GM18873 (cell line): ENCODE measurements at regions not wholly inside any gene's neighbourhood (a gene's known extent, or its start where the extent isn't known, plus 50 kb on each side); places are given as distances from the start of the nearest gene placed in this dataset.
"Not testable (repeated sequence)": the region's sequence is repeated elsewhere in the genome, so short reads cannot be mapped to it uniquely, and the experiment has no call there.

ENCODE experiments used
- ATAC-seq: cut with Tn5 transposase; IDR thresholded peaks from one replicate; pipeline ENCODE4 v1.9.1; 2021; ENCODE audit warnings: mild to moderate bottlenecking, moderate library complexity, moderate number of reproducible peaks; ENCODE audit not compliant: unreplicated experiment, low FRiP score

GRCh38 chr7:115229401-115230105 is 307.7 kb downstream of the MDFIC start:
- ATAC-seq, result no peak

- no peak for ATAC-seq
Measured at GRCh38 chr7:115227473-115228235, 305.8 kb downstream of the MDFIC start.

- ATAC-seq, result no peak
Measured at GRCh38 chr7:115226410-115226809, 304.5 kb downstream of the MDFIC start.

- ATAC-seq, result no peak
Measured at GRCh38 chr7:115224922-115225321, 303.0 kb downstream of the MDFIC start.

- no peak for ATAC-seq
Measured at GRCh38 chr7:115223959-115224358, 302.1 kb downstream of the MDFIC start.

- no peak for ATAC-seq
Measured at GRCh38 chr7:115221456-115221855, 299.6 kb downstream of the MDFIC start.

GRCh38 chr7:115218076-115218475 is 296.2 kb downstream of the MDFIC start:
- no peak for ATAC-seq

- ATAC-seq, result no peak
Measured at GRCh38 chr7:115217373-115217772, 295.5 kb downstream of the MDFIC start.

GRCh38 chr7:115216652-115217051 is 294.8 kb downstream of the MDFIC start:
- ATAC-seq, result no peak

GRCh38 chr7:115211171-115211570 is 289.3 kb downstream of the MDFIC start:
- no peak for ATAC-seq

GRCh38 chr7:115210552-115210951 is 288.7 kb downstream of the MDFIC start:
- no peak for ATAC-seq

GRCh38 chr7:115208710-115209560 is 287.0 kb downstream of the MDFIC start:
- no peak for ATAC-seq

- ATAC-seq, result not testable (repeated sequence)
Measured at GRCh38 chr7:115206374-115206773, 284.5 kb downstream of the MDFIC start.

- ATAC-seq, result no peak
Measured at GRCh38 chr7:115198143-115198542, 276.2 kb downstream of the MDFIC start.

GRCh38 chr7:115195208-115195607 is 273.3 kb downstream of the MDFIC start:
- ATAC-seq, result no peak

GRCh38 chr7:115191526-115191925 is 269.6 kb downstream of the MDFIC start:
- no peak for ATAC-seq

GRCh38 chr7:115183431-115184057 is 261.6 kb downstream of the MDFIC start:
- ATAC-seq, result no peak

- no peak for ATAC-seq
Measured at GRCh38 chr7:115178835-115179234, 256.9 kb downstream of the MDFIC start.

GRCh38 chr7:115177823-115178222 is 255.9 kb downstream of the MDFIC start:
- ATAC-seq, result no peak

- ATAC-seq, result no peak
Measured at GRCh38 chr7:115177103-115177502, 255.2 kb downstream of the MDFIC start.

- not testable (repeated sequence) for ATAC-seq
Measured at GRCh38 chr7:115172397-115172796, 250.5 kb downstream of the MDFIC start.
